Activated naive CD8-positive, alpha-beta T cell treated with anti-CD3 and anti-CD28 coated beads for 36 hours (primary cell): ENCODE measurements at regions not wholly inside any gene's neighbourhood (a gene's known extent, or its start where the extent isn't known, plus 50 kb on each side); places are given as distances from the start of the nearest gene placed in this dataset.

Experiments used
- DNase-seq: peaks from one replicate; pipeline ENCODE4 v3.0.0; 2021
- H3K27ac Mint-ChIP-seq: one replicate; pipeline ENCODE4 v1.8.0; 2022; ENCODE audit warnings: mild to moderate bottlenecking, moderate library complexity, mixed read lengths
- H3K27me3 Mint-ChIP-seq: one replicate; pipeline ENCODE4 v1.8.0; 2022; ENCODE audit warnings: mild to moderate bottlenecking, mixed read lengths
- H3K36me3 Mint-ChIP-seq: one replicate; pipeline ENCODE4 v1.8.0; 2021; ENCODE audit warnings: mild to moderate bottlenecking, mixed read lengths
- H3K4me1 Mint-ChIP-seq: one replicate; pipeline ENCODE4 v1.8.0; 2021; ENCODE audit warnings: mixed read lengths
- H3K4me3 Mint-ChIP-seq: one replicate; pipeline ENCODE4 v1.8.0; 2022; ENCODE audit warnings: mild to moderate bottlenecking, moderate library complexity, mixed read lengths
- H3K9me3 Mint-ChIP-seq: one replicate; pipeline ENCODE4 v1.8.0; 2022; ENCODE audit warnings: mixed read lengths

DNA sequence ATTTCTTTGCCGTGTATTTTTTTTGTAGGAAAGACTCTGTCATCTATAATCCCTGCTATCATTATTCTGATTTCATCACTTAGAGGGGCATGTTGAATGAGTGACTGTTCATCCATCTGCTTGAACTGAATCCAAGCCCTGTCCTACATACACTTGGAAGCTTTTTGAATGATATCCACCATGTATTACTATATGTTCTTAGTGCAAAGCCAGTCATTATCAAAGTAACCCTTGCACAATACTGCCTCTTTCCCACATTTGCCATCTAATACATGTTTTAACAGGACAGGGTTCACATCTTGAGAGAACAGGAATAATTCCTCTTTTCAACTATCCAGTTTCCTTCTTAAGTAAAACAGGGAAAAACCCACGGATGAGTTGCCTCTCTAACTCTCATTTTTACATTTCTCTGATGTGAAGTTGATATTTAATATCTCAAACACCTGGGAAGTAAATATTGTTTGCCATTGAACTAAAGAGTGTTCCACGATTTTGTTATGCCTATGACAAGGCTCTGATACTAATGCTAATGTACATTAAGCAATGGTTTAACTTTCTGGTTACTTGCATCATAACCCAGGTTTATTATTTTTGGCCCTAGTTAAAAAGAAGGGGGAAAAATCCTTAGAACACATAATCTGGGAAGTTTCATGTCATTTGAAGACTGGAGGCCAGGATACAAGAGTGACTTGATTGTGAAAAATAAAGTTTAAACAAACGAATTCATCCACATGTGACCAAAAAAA, 103.7 kb upstream of the TARS1 start:
- H3K36me3 Mint-ChIP-seq, result no peaks in the 10 kb centered on the region

DNA sequence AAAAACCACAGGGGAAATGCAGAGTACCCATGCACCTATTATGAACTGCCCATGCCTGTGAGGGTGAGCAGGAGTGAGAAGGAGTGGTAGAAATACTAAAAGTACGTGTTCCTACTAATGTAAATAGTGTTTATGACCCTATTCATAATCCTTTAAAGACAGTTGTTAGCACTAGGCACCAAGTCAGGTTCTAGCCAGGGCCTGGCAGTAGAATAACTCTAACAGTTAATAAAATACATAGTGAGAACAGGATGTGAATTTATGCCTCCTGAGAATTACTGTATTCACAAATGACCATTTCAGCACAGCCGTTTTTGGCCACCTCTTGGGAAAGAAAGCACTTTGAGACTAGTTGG, 103.2 kb upstream of the TARS1 start:
- H3K27me3 Mint-ChIP-seq, result peaks cover 3% of the 10 kb centered on the region
- DNase-seq, result no peak
- H3K4me1 Mint-ChIP-seq, result no peaks in the 10 kb centered on the region
- no peak overlapping the region for H3K27ac Mint-ChIP-seq
- H3K36me3 Mint-ChIP-seq, result no peaks in the 10 kb centered on the region
- peaks cover 5% of the 10 kb centered on the region for H3K9me3 Mint-ChIP-seq
- no peak overlapping the region for H3K4me3 Mint-ChIP-seq

More for the DNA sequence above, 103.7 kb upstream of the TARS1 start:
- H3K4me3 Mint-ChIP-seq, result no peak overlapping the region
- peaks cover 4% of the 10 kb centered on the region for H3K9me3 Mint-ChIP-seq
- H3K27ac Mint-ChIP-seq, result no peak overlapping the region
- H3K27me3 Mint-ChIP-seq, result peaks cover 3% of the 10 kb centered on the region
- no peaks in the 10 kb centered on the region for H3K4me1 Mint-ChIP-seq
- DNase-seq, result no peak

DNA sequence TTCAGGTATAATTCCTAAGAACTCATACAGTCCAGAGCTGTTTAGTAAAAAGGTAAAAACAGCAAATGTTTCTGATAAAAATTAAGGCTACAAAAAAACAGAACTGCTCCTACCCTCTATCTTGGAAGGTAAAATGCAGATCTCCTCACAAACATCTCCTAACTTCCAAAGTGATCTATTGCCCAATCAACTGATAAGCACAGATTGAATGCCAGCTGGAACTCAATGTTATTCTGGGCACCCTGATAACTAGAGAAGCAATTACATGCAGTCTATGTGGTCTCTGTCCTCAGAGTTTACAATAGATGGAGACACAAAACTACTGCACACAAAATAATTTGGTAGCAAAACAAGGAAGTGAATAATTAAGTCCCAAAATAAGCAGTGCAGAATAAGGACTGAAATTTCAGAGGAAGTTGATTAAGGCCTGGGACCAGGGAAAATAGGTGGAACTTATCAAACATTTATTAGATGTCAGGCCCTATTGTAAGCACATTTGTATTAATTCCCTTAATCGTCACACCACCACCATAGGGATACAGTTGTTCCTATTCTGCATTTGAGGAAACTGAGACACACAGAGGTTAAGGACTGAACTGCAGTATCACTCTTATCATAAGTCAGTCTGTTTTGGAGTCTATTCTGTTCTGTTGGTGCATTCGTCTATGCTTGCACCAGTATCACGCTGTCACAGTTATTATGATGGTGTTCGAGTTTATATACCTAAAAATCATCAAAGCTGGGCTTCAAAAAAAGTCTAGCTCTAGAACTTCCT, 102.2 kb upstream of the TARS1 start:
- Mint-ChIP-seq H3K4me3 (no peak overlapping the region), H3K4me1 (no peaks in the 10 kb centered on the region), H3K27me3 (peaks cover 3% of the 10 kb centered on the region), H3K27ac (no peak overlapping the region), H3K9me3 (peaks cover 5% of the 10 kb centered on the region), H3K36me3 (no peaks in the 10 kb centered on the region)
- no peak for DNase-seq

DNA sequence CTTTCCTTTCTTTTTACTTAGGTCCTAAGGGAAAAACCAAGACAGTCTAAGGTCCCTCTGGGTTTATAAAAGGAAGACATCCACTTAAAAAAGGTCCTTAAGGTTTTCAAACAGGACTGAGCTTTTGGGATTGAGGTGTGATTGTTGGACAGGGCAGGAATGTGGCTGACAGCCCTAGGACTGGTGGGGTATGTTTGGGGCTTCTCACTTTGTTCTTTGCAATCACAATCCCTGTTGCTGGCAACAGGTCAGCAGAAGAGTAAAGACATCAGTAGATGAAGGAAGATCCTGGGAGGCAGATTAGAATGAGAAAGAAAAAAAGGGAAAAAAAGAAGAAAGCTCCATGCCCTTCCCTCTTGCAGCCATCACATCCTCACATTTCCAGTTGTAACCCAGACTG, 101.4 kb upstream of the TARS1 start:
- Mint-ChIP-seq H3K4me1 (no peaks in the 10 kb centered on the region), H3K27me3 (peaks cover 3% of the 10 kb centered on the region), H3K36me3 (no peaks in the 10 kb centered on the region), H3K27ac (no peak overlapping the region), H3K9me3 (peaks cover 5% of the 10 kb centered on the region), H3K4me3 (no peak overlapping the region)
- DNase-seq, result no peak

DNA sequence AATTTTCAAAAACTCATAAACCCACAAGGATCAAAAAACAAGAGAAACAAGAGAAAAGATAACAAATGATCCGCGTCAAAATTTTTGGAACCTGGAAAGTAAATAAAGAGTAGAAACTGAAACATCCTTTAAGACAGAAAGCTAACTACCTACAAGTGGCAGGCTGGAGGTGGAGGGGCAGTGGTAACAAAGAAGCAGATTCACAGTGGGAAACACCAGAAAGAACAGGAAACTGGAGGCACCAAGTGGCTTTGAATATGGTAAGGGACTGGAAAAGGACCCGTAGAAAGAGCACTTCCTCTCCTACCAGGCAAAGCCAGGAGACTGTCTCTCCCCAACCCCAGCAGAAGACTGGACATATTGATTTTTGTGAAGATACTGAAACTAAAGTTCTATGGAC, 100.6 kb upstream of the TARS1 start:
- Mint-ChIP-seq H3K27me3 (peaks cover 5% of the 10 kb centered on the region), H3K36me3 (no peaks in the 10 kb centered on the region), H3K4me3 (no peak overlapping the region), H3K4me1 (no peaks in the 10 kb centered on the region), H3K27ac (no peak overlapping the region), H3K9me3 (peaks cover 5% of the 10 kb centered on the region)
- DNase-seq, result no peak

DNA sequence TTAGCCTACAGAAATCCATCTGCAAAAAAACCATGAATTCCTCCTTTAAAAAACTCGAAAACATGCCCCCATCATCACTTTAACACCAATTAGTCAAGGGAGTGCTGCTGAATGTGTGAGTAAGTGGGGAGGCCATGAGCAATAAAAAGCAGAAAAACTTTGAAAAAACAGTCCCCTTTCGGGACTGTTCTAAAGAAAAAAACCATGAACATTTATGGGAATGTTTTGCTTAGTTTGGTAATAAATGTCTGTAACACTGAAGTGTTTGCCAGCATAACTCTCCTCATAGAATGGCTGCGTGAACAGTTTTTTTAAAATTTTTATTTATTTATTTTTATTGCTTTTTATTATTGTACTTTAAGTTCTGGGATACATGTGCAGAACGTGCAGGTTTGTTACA, 99.4 kb upstream of the TARS1 start:
- Mint-ChIP-seq H3K27me3 (peaks cover 9% of the 10 kb centered on the region), H3K27ac (no peak overlapping the region), H3K36me3 (no peaks in the 10 kb centered on the region), H3K4me1 (no peaks in the 10 kb centered on the region), H3K4me3 (no peak overlapping the region), H3K9me3 (peaks cover 7% of the 10 kb centered on the region)
- DNase-seq, result no peak

DNA sequence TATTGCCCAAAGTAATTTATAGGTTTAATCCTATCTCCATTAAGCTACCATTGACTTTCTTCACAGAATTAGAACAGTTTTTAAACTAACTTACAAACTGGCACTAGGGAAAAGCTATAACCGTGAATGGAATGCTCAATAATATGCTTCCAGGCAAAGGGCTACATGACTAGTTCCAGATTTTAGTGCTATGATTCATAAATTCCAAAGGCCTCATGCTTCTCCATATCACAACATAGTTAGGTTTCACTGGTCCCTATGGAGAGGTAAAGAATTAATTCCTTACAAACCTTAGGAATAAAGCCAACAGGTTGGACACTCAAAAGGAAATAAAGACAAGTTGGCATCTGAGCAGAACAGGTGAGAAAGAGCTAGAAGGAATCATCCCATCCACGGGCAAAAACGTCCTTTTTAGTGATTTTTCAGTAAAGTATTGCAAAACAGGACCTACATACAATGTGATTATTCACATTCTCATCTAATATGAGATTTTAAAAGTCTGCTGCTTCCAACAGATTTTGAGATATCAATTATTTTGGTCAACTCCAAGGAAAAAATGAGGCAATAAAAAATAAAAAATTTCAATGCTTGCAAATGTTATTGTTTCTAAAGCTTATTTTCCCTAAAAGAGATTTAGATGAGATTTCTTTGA, 97.0 kb upstream of the TARS1 start:
- no peaks in the 10 kb centered on the region for H3K36me3 Mint-ChIP-seq
- no peak overlapping the region for H3K4me3 Mint-ChIP-seq
- H3K27ac Mint-ChIP-seq, result no peak overlapping the region
- no peaks in the 10 kb centered on the region for H3K4me1 Mint-ChIP-seq
- peaks cover 7% of the 10 kb centered on the region for H3K9me3 Mint-ChIP-seq
- no peak for DNase-seq
- peaks cover 9% of the 10 kb centered on the region for H3K27me3 Mint-ChIP-seq

DNA sequence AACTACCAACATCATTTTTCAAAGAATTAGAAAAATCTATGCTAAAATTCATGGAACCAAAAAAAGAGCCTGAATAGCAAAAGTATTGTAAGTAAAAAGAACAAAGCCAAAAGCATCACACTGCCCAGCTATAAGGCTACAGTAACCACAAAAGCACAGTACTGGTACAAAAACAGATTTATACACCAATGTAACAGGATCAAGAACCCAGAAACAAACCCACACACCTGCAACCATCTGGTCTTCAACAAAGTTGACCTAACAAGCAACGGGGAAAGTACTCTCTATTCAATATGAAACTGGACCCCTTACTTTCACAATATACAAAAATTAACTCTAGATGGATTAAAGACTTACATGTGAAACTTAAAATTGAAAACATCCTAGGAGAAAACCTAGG, 94.2 kb upstream of the TARS1 start:
- no peak for DNase-seq
- Mint-ChIP-seq H3K27ac (no peak overlapping the region), H3K27me3 (peaks cover 9% of the 10 kb centered on the region), H3K36me3 (no peaks in the 10 kb centered on the region), H3K9me3 (peaks cover 14% of the 10 kb centered on the region), H3K4me1 (no peaks in the 10 kb centered on the region), H3K4me3 (no peak overlapping the region)

DNA sequence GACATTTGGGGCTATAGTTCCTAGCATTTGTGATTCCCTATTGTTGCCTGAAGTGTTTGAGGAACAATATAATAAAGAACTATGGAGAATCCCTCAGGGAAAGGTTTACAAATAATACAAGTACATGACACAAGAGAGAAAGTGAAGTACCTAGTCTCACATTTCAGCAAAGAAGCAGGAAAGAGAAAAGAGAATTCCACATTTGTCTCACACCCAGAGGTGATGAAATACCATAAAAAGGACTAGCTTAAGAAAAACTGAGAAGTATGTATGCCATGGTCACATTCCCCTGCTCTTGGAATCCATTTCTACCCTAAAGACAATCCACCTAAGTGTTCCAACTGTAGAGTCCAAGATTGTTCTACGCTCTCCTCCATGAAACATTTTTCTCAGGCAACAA, 79.0 kb upstream of the TARS1 start:
- Mint-ChIP-seq H3K36me3 (no peaks in the 10 kb centered on the region), H3K27ac (no peak overlapping the region)
- DNase-seq, result no peak

DNA sequence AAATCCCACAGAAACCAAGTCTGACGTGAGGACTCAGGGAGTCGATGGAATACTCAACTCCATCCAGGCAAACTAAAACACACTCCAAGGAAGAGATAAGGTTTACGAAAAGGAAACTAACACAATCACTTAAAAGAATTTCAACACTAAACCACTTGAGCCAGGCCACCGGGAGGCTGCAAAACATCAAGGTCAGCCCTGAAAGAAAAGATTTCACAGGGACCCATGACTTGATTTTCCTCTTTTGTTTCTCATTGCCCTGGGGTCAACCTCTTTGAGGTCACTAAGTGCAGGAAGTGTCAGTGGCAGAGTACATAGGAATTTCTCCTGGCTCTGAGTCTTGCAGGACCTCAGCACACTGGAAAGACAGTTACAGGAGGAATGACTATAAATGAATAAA, 77.8 kb upstream of the TARS1 start:
- Mint-ChIP-seq H3K27ac (no peak overlapping the region), H3K27me3 (no peaks in the 10 kb centered on the region), H3K36me3 (no peaks in the 10 kb centered on the region), H3K4me3 (no peak overlapping the region), H3K9me3 (no peaks in the 10 kb centered on the region), H3K4me1 (peaks cover 6% of the 10 kb centered on the region)
- DNase-seq, result no peak

More for the DNA sequence above, 79.0 kb upstream of the TARS1 start:
- H3K27me3 Mint-ChIP-seq, result no peaks in the 10 kb centered on the region
- H3K4me3 Mint-ChIP-seq, result no peak overlapping the region
- H3K9me3 Mint-ChIP-seq, result no peaks in the 10 kb centered on the region
- H3K4me1 Mint-ChIP-seq, result peaks cover 6% of the 10 kb centered on the region

DNA sequence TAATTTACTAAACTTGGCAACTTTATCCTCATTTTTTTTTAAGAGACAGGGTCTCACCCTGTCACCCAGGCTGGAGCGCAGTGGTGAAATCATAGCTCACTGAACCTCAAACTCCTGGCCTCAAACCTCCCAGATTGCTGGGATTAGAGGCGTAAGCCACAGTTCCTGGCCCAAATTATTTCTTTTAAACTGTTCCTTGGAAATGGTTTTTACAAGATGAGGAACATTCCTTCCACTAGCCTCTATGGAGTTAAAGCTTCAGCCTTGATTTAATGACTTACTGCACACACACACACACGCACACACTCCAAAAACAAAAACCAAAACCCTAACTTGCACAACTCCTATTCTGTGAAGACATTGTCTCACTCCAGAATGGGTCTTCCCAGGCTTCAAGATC, 77.2 kb upstream of the TARS1 start:
- Mint-ChIP-seq H3K27ac (no peak overlapping the region), H3K4me3 (no peak overlapping the region), H3K36me3 (no peaks in the 10 kb centered on the region), H3K4me1 (peaks cover 6% of the 10 kb centered on the region), H3K27me3 (no peaks in the 10 kb centered on the region), H3K9me3 (no peaks in the 10 kb centered on the region)
- no peak for DNase-seq

DNA sequence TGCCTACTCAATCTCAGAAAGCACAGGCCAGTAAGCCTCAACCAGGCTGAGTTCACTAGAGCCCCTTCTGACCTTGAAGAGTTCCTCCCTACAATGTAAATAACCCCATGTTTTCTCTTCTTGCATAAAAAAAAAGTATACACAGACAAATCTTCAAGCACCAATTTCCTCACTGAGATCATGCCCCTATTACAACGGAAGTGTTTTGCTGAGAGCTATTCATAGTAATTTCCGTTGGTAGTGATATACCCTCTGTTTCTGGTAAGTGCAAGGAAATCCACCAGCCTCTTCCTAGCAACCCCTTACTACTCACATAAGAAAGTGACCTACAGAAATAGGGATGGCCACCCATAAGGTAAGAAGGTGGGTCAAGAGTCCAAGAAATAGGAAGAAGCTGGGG, 76.4 kb upstream of the TARS1 start:
- Mint-ChIP-seq H3K27ac (no peak overlapping the region), H3K4me1 (peaks cover 6% of the 10 kb centered on the region), H3K4me3 (no peak overlapping the region), H3K36me3 (no peaks in the 10 kb centered on the region), H3K9me3 (no peaks in the 10 kb centered on the region), H3K27me3 (no peaks in the 10 kb centered on the region)
- no peak for DNase-seq

DNA sequence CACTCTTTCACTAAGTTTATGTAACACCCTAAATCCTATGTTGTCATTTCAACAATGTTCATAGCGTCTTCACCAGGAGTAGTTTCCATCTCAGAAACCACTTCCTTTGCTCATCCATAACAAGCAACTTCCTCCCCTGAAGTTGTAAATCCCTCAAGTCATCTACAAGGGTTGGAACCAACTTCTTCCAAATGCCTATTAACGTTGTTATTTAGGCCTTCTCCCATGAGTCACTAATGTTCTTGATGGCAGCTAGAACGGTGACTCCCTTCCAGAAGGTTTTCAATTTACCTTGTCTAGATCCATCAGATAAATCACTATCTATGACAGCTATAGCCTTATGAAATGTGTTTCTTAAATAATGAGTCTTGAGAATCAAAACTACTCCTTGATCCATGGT, 73.3 kb upstream of the TARS1 start:
- Mint-ChIP-seq H3K4me3 (no peak overlapping the region), H3K9me3 (no peaks in the 10 kb centered on the region), H3K4me1 (peaks cover 6% of the 10 kb centered on the region), H3K27ac (no peak overlapping the region), H3K27me3 (no peaks in the 10 kb centered on the region), H3K36me3 (no peaks in the 10 kb centered on the region)
- DNase-seq, result no peak

DNA sequence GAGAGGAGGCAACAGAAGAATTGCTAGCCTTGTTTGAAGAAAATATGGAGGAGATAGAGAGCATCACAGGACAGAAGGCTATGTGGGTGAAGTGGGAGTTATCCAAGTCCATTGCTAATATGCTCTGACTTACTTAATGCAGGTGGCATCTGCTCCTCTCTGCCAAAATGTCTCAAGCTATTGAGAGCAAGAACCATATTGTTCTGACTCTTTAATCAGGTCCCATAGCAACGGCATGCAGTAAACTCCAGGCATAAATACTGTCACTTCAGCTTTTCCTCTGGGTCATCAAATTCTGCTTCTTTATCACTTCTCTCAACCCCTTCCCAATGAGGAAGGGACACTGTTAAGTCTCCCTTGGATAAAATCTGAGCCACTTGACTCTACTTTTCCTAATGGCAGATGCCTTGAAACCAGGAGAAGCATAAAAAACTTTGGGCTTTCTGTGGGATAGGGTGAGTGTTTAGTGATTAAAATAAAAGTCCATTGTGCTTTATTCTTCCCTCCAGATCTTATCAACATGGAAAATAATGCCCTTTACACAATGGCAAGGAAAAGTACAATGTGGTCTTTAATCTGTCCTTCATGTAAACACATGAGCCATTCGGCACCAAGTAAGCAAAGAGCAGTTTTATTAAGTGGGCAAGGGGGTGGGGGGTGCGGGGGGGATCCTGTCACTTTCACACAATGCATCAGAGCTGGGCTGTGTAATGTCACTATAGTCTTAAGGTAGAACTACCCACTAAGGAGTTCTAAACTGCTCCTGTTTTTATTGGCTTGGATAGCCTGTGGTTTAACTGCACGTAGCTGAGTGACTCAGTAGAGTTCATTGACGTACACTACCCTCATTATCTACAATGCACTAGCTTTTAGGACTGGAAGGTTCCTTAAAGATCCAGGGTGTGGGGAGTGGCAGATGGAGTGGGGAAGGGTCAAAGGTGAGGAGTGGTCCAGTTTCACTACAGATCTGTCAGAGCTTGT, 71.0 kb upstream of the TARS1 start:
- Mint-ChIP-seq H3K9me3 (no peaks in the 10 kb centered on the region), H3K36me3 (no peaks in the 10 kb centered on the region), H3K4me3 (no peak overlapping the region), H3K27me3 (no peaks in the 10 kb centered on the region), H3K27ac (no peak overlapping the region), H3K4me1 (no peaks in the 10 kb centered on the region)
- no peak for DNase-seq

DNA sequence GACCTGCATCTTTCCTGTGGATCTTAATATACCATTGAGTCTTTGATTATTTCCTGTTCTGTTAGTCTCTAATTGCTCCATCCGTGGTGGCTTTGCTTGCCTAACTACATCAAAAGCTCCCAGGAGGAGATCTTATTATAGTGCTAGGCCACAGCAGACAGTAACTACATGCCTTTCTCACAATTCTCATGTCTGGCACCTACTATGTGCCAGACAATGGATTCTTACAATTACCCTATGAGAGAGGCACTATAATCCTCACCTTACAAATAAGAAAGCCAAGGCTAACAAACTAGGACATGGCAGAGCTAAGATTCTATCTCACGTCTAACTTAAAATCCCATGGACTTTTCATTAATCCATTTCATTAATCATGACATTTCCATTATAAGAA, 70.3 kb upstream of the TARS1 start:
- Mint-ChIP-seq H3K4me1 (no peaks in the 10 kb centered on the region), H3K27me3 (no peaks in the 10 kb centered on the region), H3K9me3 (no peaks in the 10 kb centered on the region), H3K36me3 (no peaks in the 10 kb centered on the region), H3K27ac (no peak overlapping the region), H3K4me3 (no peak overlapping the region)
- DNase-seq, result no peak
